Thyroid gland (tissue), 4 donors: ENCODE measurements at regions not wholly inside any gene's neighbourhood (a gene's known extent, or its start where the extent isn't known, plus 50 kb on each side); places are given as distances from the start of the nearest gene placed in this dataset.

Source experiments
- DNase-seq, 2 donors: peaks; one replicate each; pipeline ENCODE4 v3.0.0-alpha.2; 2019
- H3K27ac ChIP-seq, 3 donors: fragments of 200-600 bp; sonication (generic); 1 replicate in 2 of 3; 2 replicates in 1 of 3; pipeline ENCODE4 v1.5.1; 2016 to 2019; ENCODE audit warnings: mild to moderate bottlenecking in 1 of 3, moderate library complexity in 1 of 3
- H3K27me3 ChIP-seq: fragments of 200-600 bp; sonication (generic); one replicate; pipeline ENCODE4 v1.5.1; 2019
- H3K36me3 ChIP-seq, 2 donors: fragments of 200-600 bp; sonication (generic); one replicate each; pipeline ENCODE4 v1.5.1; 2016 to 2019
- H3K4me1 ChIP-seq, 2 donors: fragments of 200-600 bp; sonication (generic); one replicate each; pipeline ENCODE4 v1.5.1; 2017 to 2019
- H3K4me3 ChIP-seq, 3 donors: fragments of 200-600 bp; sonication (generic); replicated peaks in 1 of 3; 1 replicate in 2 of 3; 2 replicates in 1 of 3; pipeline ENCODE4 v1.5.1; 2016; ENCODE audit warnings: mild to moderate bottlenecking in 1 of 3
- H3K9me3 ChIP-seq: fragments of 200-600 bp; sonication (generic); one replicate; pipeline ENCODE4 v1.5.1; 2017
- CTCF ChIP-seq, 6 experiments: fragments of 200-600 bp in 3 of 6; fragments of 450-650 bp in 3 of 6; sonication (generic) in 3 of 6; IDR thresholded peaks; one replicate each; pipeline ENCODE4 v1.5.1; 2016 to 2019; ENCODE audit warnings: antibody characterized with exemption in 6 of 6, mild to moderate bottlenecking in 2 of 6, inconsistent platforms in 1 of 6, moderate library complexity in 1 of 6
- POLR2A ChIP-seq, 2 donors: fragments of 450-650 bp; IDR thresholded peaks; one replicate each; pipeline ENCODE4 v1.6.1; 2017; ENCODE audit warnings: antibody characterized with exemption in 2 of 2, mild to moderate bottlenecking in 2 of 2, moderate library complexity in 1 of 2
- WGBS, 2 donors: methylation state at CpG; one replicate each; pipeline ENCODE4 v1.1.5; 2017; 5-methylcytosine and 5-hydroxymethylcytosine counted together
- intact Hi-C: fragments of 100-400 bp; cut with DNase I; formaldehyde crosslinking; loops from one replicate; pipeline ENCODE4 v1.15.1; 2023

DNA sequence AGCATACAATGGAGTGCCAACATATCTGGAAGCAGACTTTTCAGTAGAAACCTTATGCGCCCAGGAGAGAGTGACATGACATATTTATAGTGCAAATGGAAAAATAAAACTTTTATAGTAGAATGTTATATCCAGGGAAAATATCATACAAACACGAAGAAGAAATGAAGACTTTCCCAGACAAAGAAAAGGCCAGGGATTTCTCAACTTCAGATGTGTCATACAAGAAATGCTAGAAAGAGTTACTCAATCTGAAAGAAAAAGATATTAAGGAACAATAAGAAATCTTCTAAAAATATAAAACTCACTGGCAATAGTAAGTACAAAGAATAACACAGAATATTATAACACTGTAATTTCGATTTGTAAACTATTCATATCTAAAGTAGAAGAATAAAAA lies 1269.3 kb downstream of the GRIK2 start:
- WGBS, 2 donors, result 71 to 82% methylated on average over 3 of the region's 3 CpGs
- Histone ChIP-seq H3K36me3 (no peaks in the 10 kb centered on the region), H3K9me3 (no peaks in the 10 kb centered on the region), H3K4me3 (no peak overlapping the region), H3K4me1 (no peaks in the 10 kb centered on the region), H3K27ac (no peak overlapping the region), H3K27me3 (no peaks in the 10 kb centered on the region)
- no peak for DNase-seq
- intact Hi-C loops, result no loop called here
- no peak for TF ChIP-seq POLR2A (IDR thresholded peaks at IDR 0.05)
- no peak for TF ChIP-seq CTCF (IDR thresholded peaks at IDR 0.05)

- 61 to 64% methylated on average over 4 to 5 of the region's 5 CpGs for WGBS, 2 donors
- no peaks in the 10 kb centered on the region for H3K4me1 ChIP-seq
- H3K27ac ChIP-seq, result no peak overlapping the region
- H3K27me3 ChIP-seq, result no peaks in the 10 kb centered on the region
- no peaks in the 10 kb centered on the region for H3K9me3 ChIP-seq
- H3K36me3 ChIP-seq, result no peaks in the 10 kb centered on the region
- TF ChIP-seq CTCF (IDR thresholded peaks at IDR 0.05) (no peak), POLR2A (IDR thresholded peaks at IDR 0.05) (no peak)
- H3K4me3 ChIP-seq, result no peak overlapping the region
- intact Hi-C loops, result no loop called here
- no peak for DNase-seq
Observed at GRCh38 chr6:102660303-102660702, 1266.8 kb downstream of the GRIK2 start.

DNA sequence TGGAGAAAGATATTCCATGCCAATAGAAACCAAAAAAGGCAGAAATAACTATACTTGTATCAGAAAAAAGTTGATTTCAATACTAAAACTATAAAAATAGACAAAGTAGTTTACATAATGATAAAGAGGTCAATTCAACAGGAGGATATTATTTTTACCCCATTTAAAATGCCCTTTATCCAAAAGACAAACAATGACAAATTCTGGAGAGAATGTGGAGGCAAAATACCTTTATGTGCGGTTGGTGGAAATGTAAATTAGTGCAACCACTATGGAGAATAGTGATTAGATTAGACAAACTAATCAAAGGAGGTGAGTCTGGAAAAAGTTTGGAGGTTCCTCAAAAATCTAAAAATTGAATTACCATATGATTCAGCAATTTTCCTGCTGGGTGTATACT lies 1262.3 kb downstream of the GRIK2 start:
- no peaks in the 10 kb centered on the region for H3K27me3 ChIP-seq
- no peaks in the 10 kb centered on the region for H3K9me3 ChIP-seq
- no peak for DNase-seq
- H3K4me3 ChIP-seq, result no peak overlapping the region
- TF ChIP-seq POLR2A (IDR thresholded peaks at IDR 0.05), result no peak
- no peak for TF ChIP-seq CTCF (IDR thresholded peaks at IDR 0.05)
- no peaks in the 10 kb centered on the region for H3K4me1 ChIP-seq
- no peaks in the 10 kb centered on the region for H3K36me3 ChIP-seq
- no peak overlapping the region for H3K27ac ChIP-seq
- intact Hi-C loops, result no loop called here
- WGBS, 2 donors, result 89 to 93% methylated on average over 1 of the region's 1 CpG

- 68 to 76% methylated on average over 2 of the region's 2 CpGs for WGBS, 2 donors
- Histone ChIP-seq H3K27ac (no peak overlapping the region), H3K4me3 (no peak overlapping the region), H3K36me3 (no peaks in the 10 kb centered on the region), H3K9me3 (no peaks in the 10 kb centered on the region), H3K27me3 (no peaks in the 10 kb centered on the region), H3K4me1 (no peaks in the 10 kb centered on the region)
- DNase-seq, result no peak
- TF ChIP-seq CTCF (IDR thresholded peaks at IDR 0.05) (no peak), POLR2A (IDR thresholded peaks at IDR 0.05) (no peak)
- intact Hi-C loops, result no loop called here
Observed at GRCh38 chr6:102641426-102641825, 1247.9 kb downstream of the GRIK2 start.

DNA sequence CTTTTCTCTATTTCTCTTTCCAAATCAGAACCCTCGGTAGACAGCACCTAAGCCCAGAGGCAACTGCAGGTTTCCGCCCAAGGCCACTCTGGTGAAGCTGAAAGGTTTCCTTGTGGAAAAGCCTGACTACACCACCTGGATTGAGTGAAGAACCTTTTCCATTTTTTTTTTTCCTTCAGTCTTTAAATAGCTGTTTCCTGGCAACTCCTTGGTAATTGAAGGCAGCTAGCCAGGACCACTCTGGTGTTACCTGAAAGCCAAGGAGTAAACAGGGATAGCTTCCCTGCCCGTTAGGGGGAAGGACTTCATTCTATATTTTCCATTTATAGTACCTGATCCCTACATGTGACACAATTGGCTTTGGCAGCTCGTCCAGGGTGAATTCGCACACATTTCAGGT lies 1238.4 kb downstream of the GRIK2 start:
- H3K9me3 ChIP-seq, result no peaks in the 10 kb centered on the region
- no peak for TF ChIP-seq CTCF (IDR thresholded peaks at IDR 0.05)
- TF ChIP-seq POLR2A (IDR thresholded peaks at IDR 0.05), result no peak
- H3K36me3 ChIP-seq, result no peaks in the 10 kb centered on the region
- DNase-seq, result no peak
- no peak overlapping the region for H3K27ac ChIP-seq
- H3K27me3 ChIP-seq, result no peaks in the 10 kb centered on the region
- H3K4me3 ChIP-seq, result no peak overlapping the region
- WGBS, 2 donors, result 88 to 91% methylated on average over 5 of the region's 5 CpGs
- intact Hi-C loops, result no loop called here
- no peaks in the 10 kb centered on the region for H3K4me1 ChIP-seq
